SK-N-SH (cell line): ENCODE measurements at regions not wholly inside any gene's neighbourhood (a gene's known extent, or its start where the extent isn't known, plus 50 kb on each side); places are given as distances from the start of the nearest gene placed in this dataset.

Experiments used
- CTCF ChIA-PET: fragments of 300-600, 350-600 bp; formaldehyde crosslinking; extraction: SDS; loops from one replicate; lab custom pipeline; 2021; lab: Yijun Ruan, JAX
- POLR2A ChIA-PET: fragments of 350-600 bp; sonication (Branson Sonifier 250); formaldehyde crosslinking; extraction: SDS; loops from one replicate; lab custom pipeline; 2020; ENCODE audit warnings: antibody characterized with exemption, inconsistent platforms; lab: Yijun Ruan, JAX
- DNase-seq: peaks from one replicate; pipeline ENCODE4 v3.0.0; 2012
- H2AFZ ChIP-seq: fragments of 200-600 bp; sonication (generic); 2 replicates; pipeline ENCODE4 v1.8.1; 2016; ENCODE audit warnings: antibody characterized with exemption, mild to moderate bottlenecking, low read depth
- H3F3A ChIP-seq: fragments of 200-600 bp; sonication (generic); replicated peaks from 2 replicates; pipeline ENCODE3; 2016; ENCODE audit warnings: antibody characterized with exemption, mild to moderate bottlenecking; ENCODE audit not compliant: insufficient read depth
- H3K27ac ChIP-seq, 2 experiments: fragments of 200-500 bp in 1 of 2; fragments of 200-600 bp in 1 of 2; sonication (Bioruptor generic) in 1 of 2; sonication (generic), shearing (Covaris generic) in 1 of 2; 2 replicates each; pipeline versions ENCODE4 v1.5.1 to v1.6.1; 2014 to 2016; ENCODE audit warnings: low read depth in 2 of 2, inconsistent platforms in 1 of 2, low read length in 1 of 2, mild to moderate bottlenecking in 1 of 2, mixed read lengths in 1 of 2
- H3K27me3 ChIP-seq: fragments of 200-600 bp; sonication (generic), shearing (Covaris generic); 2 replicates; pipeline ENCODE4 v1.6.1; 2016; ENCODE audit warnings: mixed run types; ENCODE audit not compliant: insufficient read depth
- H3K36me3 ChIP-seq, 2 experiments: fragments of 200-500 bp in 1 of 2; fragments of 200-600 bp in 1 of 2; sonication (Bioruptor generic) in 1 of 2; sonication (generic) in 1 of 2; replicated peaks in 1 of 2; 2 replicates each; pipeline versions ENCODE3 to v1.5.1; 2014 to 2016; ENCODE audit warnings: low read length in 1 of 2, mild to moderate bottlenecking in 1 of 2; ENCODE audit not compliant: insufficient read depth in 2 of 2, control insufficient read depth in 1 of 2
- H3K4me1 ChIP-seq, 2 experiments: fragments of 200-500 bp in 1 of 2; fragments of 200-600 bp in 1 of 2; sonication (Bioruptor generic) in 1 of 2; sonication (generic), shearing (Covaris generic) in 1 of 2; 2 replicates each; pipeline versions ENCODE4 v1.5.1 to v1.6.1; 2014 to 2016; ENCODE audit warnings: low read depth in 1 of 2, low read length in 1 of 2, mixed run types in 1 of 2; ENCODE audit not compliant: insufficient read depth in 2 of 2, control insufficient read depth in 1 of 2
- H3K4me2 ChIP-seq: fragments of 200-600 bp; sonication (generic), shearing (Covaris generic); 2 replicates; pipeline ENCODE4 v1.6.1; 2017; ENCODE audit warnings: mixed run types
- H3K4me3 ChIP-seq, 2 experiments: fragments of 200-500 bp in 1 of 2; fragments of 200-600 bp in 1 of 2; sonication (Bioruptor generic) in 1 of 2; sonication (generic), shearing (Covaris generic) in 1 of 2; 2 replicates each; pipeline versions ENCODE4 v1.5.1 to v1.8.1; 2014 to 2016; ENCODE audit warnings: low read depth in 2 of 2, inconsistent platforms in 1 of 2, low read length in 1 of 2, mild to moderate bottlenecking in 1 of 2, mixed read lengths in 1 of 2, moderate library complexity in 1 of 2
- H3K79me2 ChIP-seq: fragments of 200-600 bp; sonication (generic); 2 replicates; pipeline ENCODE4 v1.8.1; 2017; ENCODE audit warnings: mild to moderate bottlenecking; ENCODE audit not compliant: insufficient read depth
- H3K9ac ChIP-seq: fragments of 200-600 bp; sonication (generic); 2 replicates; pipeline ENCODE4 v1.6.1; 2017; ENCODE audit warnings: mixed run types
- H3K9me2 ChIP-seq: fragments of 200-600 bp; sonication (generic); 2 replicates; pipeline ENCODE4 v1.6.1; 2017; ENCODE audit warnings: mixed run types
- H3K9me3 ChIP-seq: fragments of 200-600 bp; sonication (generic); 2 replicates; pipeline ENCODE4 v1.6.1; 2017; ENCODE audit warnings: mixed run types, mild to moderate bottlenecking, moderate library complexity
- H4K20me1 ChIP-seq: fragments of 200-600 bp; sonication (generic); 2 replicates; pipeline ENCODE4 v1.6.1; 2017; ENCODE audit warnings: mild to moderate bottlenecking, mixed run types; ENCODE audit not compliant: insufficient read depth
- FOSL2 ChIP-seq: IDR thresholded peaks from 2 replicates; pipeline ENCODE4 v1.4.0; 2012; ENCODE audit warnings: low read depth, mild to moderate bottlenecking, moderate library complexity, borderline replicate concordance
- FOXM1 ChIP-seq: IDR thresholded peaks from 2 replicates; pipeline ENCODE4 v1.4.0; 2012; ENCODE audit warnings: low read depth, mild to moderate bottlenecking
- JUND ChIP-seq: IDR thresholded peaks from 2 replicates; pipeline ENCODE4 v1.4.0; 2012
- MAX ChIP-seq: IDR thresholded peaks from 2 replicates; pipeline ENCODE4 v1.4.0; 2012; ENCODE audit warnings: low read depth
- NRF1 ChIP-seq: IDR thresholded peaks from 2 replicates; pipeline ENCODE4 v1.6.1; 2012; ENCODE audit warnings: low read depth, mild to moderate bottlenecking, low read length
- POLR2AphosphoS5 ChIP-seq: IDR thresholded peaks from 2 replicates; pipeline ENCODE4 v1.6.1; 2012; ENCODE audit warnings: low read depth, low read length
- REST ChIP-seq: IDR thresholded peaks from 2 replicates; pipeline ENCODE4 v1.6.1; 2012; ENCODE audit warnings: mild to moderate bottlenecking, low read depth, low read length, moderate library complexity
- RFX5 ChIP-seq: IDR thresholded peaks from 2 replicates; pipeline ENCODE4 v1.6.1; 2012; ENCODE audit warnings: mild to moderate bottlenecking, improper control_type of control experiment, low read length
- RXRA ChIP-seq: IDR thresholded peaks from 2 replicates; pipeline ENCODE4 v1.4.0; 2012; ENCODE audit warnings: low read depth, mild to moderate bottlenecking, borderline replicate concordance
- SMC3 ChIP-seq: IDR thresholded peaks from 2 replicates; pipeline ENCODE4 v1.6.1; 2012; ENCODE audit warnings: low read depth, low read length, improper control_type of control experiment
- TAF1 ChIP-seq: IDR thresholded peaks from 2 replicates; pipeline ENCODE4 v1.6.1; 2012; ENCODE audit warnings: low read depth, mild to moderate bottlenecking, low read length, moderate library complexity, borderline replicate concordance
- TCF12 ChIP-seq: IDR thresholded peaks from 2 replicates; pipeline ENCODE4 v1.4.0; 2012
- WGBS: methylation state at CpG from one replicate; pipeline ENCODE4 v1.1.6; 2017; ENCODE audit warnings: low lambda C conversion rate; 5-methylcytosine and 5-hydroxymethylcytosine counted together

GRCh38 chr13:28575200-28575599, 80.3 kb upstream of the FLT1 start:
- no peaks in the 10 kb centered on the region for H3K9me2 ChIP-seq
- H3K27ac ChIP-seq, result peak overlapping the region in 1 of 2 experiments; percentile 75; a peak in 2 of 4 replicates
- no peak overlapping the region for H3K9ac ChIP-seq
- TF ChIP-seq NRF1 (no peak), SMC3 (no peak), FOXM1 (no peak), RFX5 (no peak), TAF1 (no peak)
- H4K20me1 ChIP-seq, result no peaks in the 10 kb centered on the region
- no peaks in the 10 kb centered on the region for H3K36me3 ChIP-seq
- H3K79me2 ChIP-seq, result no peaks in the 10 kb centered on the region
- WGBS, result 55% methylated on average over 7 of the region's 8 CpGs
- no peak overlapping the region for H2AFZ ChIP-seq
- no peaks in the 10 kb centered on the region for H3K9me3 ChIP-seq
- peaks cover 0 to 9% of the 10 kb centered on the region in 2 experiments; a peak in 1 of 4 replicates for H3K4me1 ChIP-seq
- no peaks in the 10 kb centered on the region for H3K27me3 ChIP-seq
- H3F3A ChIP-seq, result peaks cover 15% of the 10 kb centered on the region
- no peak overlapping the region for H3K4me3 ChIP-seq
- ChIA-PET POLR2A (no interaction called here), CTCF (no interaction called here)
- no peak for DNase-seq
- H3K4me2 ChIP-seq, result no peak overlapping the region

DNA sequence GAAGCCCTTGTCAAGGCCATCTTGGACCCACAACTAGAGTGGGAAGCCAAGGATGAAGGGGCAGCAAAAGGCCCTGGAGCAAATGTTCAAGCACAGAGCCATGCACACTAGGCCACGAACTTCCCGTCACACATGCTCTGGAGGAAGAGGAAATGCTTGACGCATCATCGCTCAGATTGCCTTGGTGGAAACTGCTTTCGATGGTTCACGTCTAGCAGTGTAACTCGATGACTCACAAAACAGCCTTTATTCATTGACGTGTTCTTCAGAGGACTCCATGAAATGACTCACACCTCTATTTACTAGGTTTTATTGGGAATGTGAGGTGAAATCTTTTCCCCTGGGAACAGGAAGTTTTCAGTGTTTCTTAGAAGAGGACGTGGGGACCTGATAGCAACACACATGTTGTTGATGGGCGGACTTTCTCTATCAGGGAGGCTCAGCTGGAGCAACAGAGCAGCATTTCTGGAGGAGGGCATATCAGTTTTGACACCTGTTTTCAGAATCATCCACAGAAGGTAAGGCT, 79.8 kb upstream of the FLT1 start:
- Histone ChIP-seq H3K9ac (no peak overlapping the region), H3K4me2 (no peak overlapping the region), H3K9me3 (no peaks in the 10 kb centered on the region), H3K27me3 (no peaks in the 10 kb centered on the region), H3K9me2 (no peaks in the 10 kb centered on the region), H4K20me1 (no peaks in the 10 kb centered on the region), H3F3A (peaks cover 9% of the 10 kb centered on the region), H2AFZ (peak overlapping the region; percentile 35; the same call in 1 of the 2 replicates), H3K4me1 (peaks cover 0 to 9% of the 10 kb centered on the region in 2 experiments; a peak in 1 of 4 replicates), H3K36me3 (no peaks in the 10 kb centered on the region), H3K27ac (peak overlapping the region in 1 of 2 experiments; percentile 75; a peak in 2 of 4 replicates), H3K79me2 (no peaks in the 10 kb centered on the region)
- POLR2A ChIA-PET, result no interaction called here
- DNase-seq, result no peak
- WGBS, result 19% methylated on average over 9 of the region's 10 CpGs
- CTCF ChIA-PET, result no interaction called here
- peak; percentile 92 for TF ChIP-seq FOSL2
- TF ChIP-seq JUND, result peak; percentile 75
- no peak for TF ChIP-seq FOXM1
- no peak for TF ChIP-seq POLR2AphosphoS5
- peak; percentile 28; the same call in 1 of the 2 replicates for TF ChIP-seq RXRA
- peak; percentile 95 for TF ChIP-seq MAX
- peak; percentile 47; the same call in 1 of the 2 replicates for TF ChIP-seq TCF12
- TF ChIP-seq REST, result no peak
- TF ChIP-seq, all 33 proteins: peak for 5
- H3K4me3 ChIP-seq, result no peak overlapping the region
